PC-9 (cell line): ENCODE measurements at regions not wholly inside any gene's neighbourhood (a gene's known extent, or its start where the extent isn't known, plus 50 kb on each side); places are given as distances from the start of the nearest gene placed in this dataset.

Source experiments
- BruUV-seq: library from RNA; stranded (reverse); fragments of 400-500 nt; replicated peaks from 2 replicates; lab custom pipeline; 2021; lab: Mats Ljungman, UMichigan
- CTCF ChIA-PET: fragments of 300-600 bp; sonication (Branson Sonifier 250); formaldehyde crosslinking; loops from one replicate; lab custom pipeline; 2022; ENCODE audit warnings: antibody characterized with exemption; lab: Charles Lee
- POLR2A ChIA-PET: fragments of 300-600 bp; sonication (Branson Sonifier 250); formaldehyde crosslinking; loops from one replicate; lab custom pipeline; 2022; ENCODE audit warnings: antibody characterized with exemption; ENCODE audit not compliant: unreplicated experiment; lab: Charles Lee
- DNase-seq, 2 experiments: peaks; one replicate each; pipeline versions ENCODE4 v3.0.0 to v3.0.0-alpha.2; 2015 to 2022; ENCODE audit warnings: mixed read lengths in 1 of 2
- H2AFZ ChIP-seq: fragments of 200-600 bp; sonication (generic); 2 replicates; pipeline ENCODE4 v1.8.1; 2017; ENCODE audit warnings: antibody characterized with exemption
- H3F3A ChIP-seq: fragments of 200-600 bp; sonication (generic); 2 replicates; pipeline ENCODE4 v1.8.1; 2017; ENCODE audit warnings: antibody characterized with exemption, mild to moderate bottlenecking, low read depth; ENCODE audit not compliant: insufficient read depth
- H3K27ac ChIP-seq: fragments of 200-600 bp; sonication (generic); 2 replicates; pipeline ENCODE4 v1.6.1; 2016; ENCODE audit warnings: mixed run types
- H3K27me3 ChIP-seq: fragments of 200-600 bp; sonication (generic); 2 replicates; pipeline ENCODE4 v1.6.1; 2016; ENCODE audit warnings: low read depth, mixed run types; ENCODE audit not compliant: insufficient read depth
- H3K36me3 ChIP-seq: fragments of 200-600 bp; sonication (generic); 2 replicates; pipeline ENCODE4 v1.6.1; 2016; ENCODE audit warnings: low read depth, mixed run types
- H3K4me1 ChIP-seq: fragments of 200-600 bp; sonication (generic); replicated peaks from 2 replicates; pipeline ENCODE4 v1.6.1; 2016; ENCODE audit warnings: mixed run types; ENCODE audit not compliant: insufficient read depth
- H3K4me2 ChIP-seq: fragments of 200-600 bp; sonication (generic); 2 replicates; pipeline ENCODE4 v1.6.1; 2017; ENCODE audit warnings: mixed run types
- H3K4me3 ChIP-seq: fragments of 200-600 bp; sonication (generic); 2 replicates; pipeline ENCODE4 v1.6.1; 2016; ENCODE audit warnings: mixed run types
- H3K79me2 ChIP-seq: fragments of 200-600 bp; sonication (generic); 2 replicates; pipeline ENCODE4 v1.6.1; 2017; ENCODE audit warnings: low read depth, mixed run types
- H3K9me2 ChIP-seq: fragments of 200-600 bp; sonication (generic); 2 replicates; pipeline ENCODE4 v1.8.1; 2017; ENCODE audit warnings: mild to moderate bottlenecking; ENCODE audit not compliant: insufficient read depth
- H3K9me3 ChIP-seq: fragments of 200-600 bp; sonication (generic); 2 replicates; pipeline ENCODE4 v1.8.1; 2016; ENCODE audit warnings: low read depth; ENCODE audit not compliant: insufficient read depth
- H4K20me1 ChIP-seq: fragments of 200-600 bp; sonication (generic); 2 replicates; pipeline ENCODE4 v1.8.1; 2017; ENCODE audit not compliant: insufficient read depth
- CTCF ChIP-seq: fragments of 200-600 bp; sonication (generic); conservative IDR thresholded peaks from 2 replicates; pipeline ENCODE4 v1.6.1; 2017; ENCODE audit warnings: mixed run types, antibody characterized with exemption, mild to moderate bottlenecking, moderate library complexity
- EZH2 ChIP-seq: fragments of 200-600 bp; sonication (generic); IDR thresholded peaks from 2 replicates; pipeline ENCODE4 v1.8.0; 2017; ENCODE audit warnings: antibody characterized with exemption, low read depth
- intact Hi-C: fragments of 100-400 bp; cut with micrococcal nuclease; formaldehyde crosslinking; loops from one replicate; pipeline ENCODE4 v1.10.0; 2022; ENCODE audit not compliant: unreplicated experiment

GRCh38 chr22:47891609-47892008 lies 1129.2 kb downstream of the TBC1D22A start:
- Histone ChIP-seq H3K4me1 (no peaks in the 10 kb centered on the region), H3K27me3 (no peaks in the 10 kb centered on the region), H3K9me2 (no peaks in the 10 kb centered on the region), H3K9me3 (no peaks in the 10 kb centered on the region), H3K4me3 (no peak overlapping the region), H2AFZ (no peak overlapping the region), H3K4me2 (no peak overlapping the region), H3F3A (no peaks in the 10 kb centered on the region), H4K20me1 (no peaks in the 10 kb centered on the region; the same call in 1 of the 2 replicates), H3K27ac (no peak overlapping the region), H3K79me2 (no peaks in the 10 kb centered on the region), H3K36me3 (no peaks in the 10 kb centered on the region)
- CTCF ChIA-PET, result no interaction called here
- no TSS peak for BruUV-seq
- intact Hi-C loops, result no loop called here
- no peak for DNase-seq
- TF ChIP-seq CTCF (no peak), EZH2 (no peak)
- POLR2A ChIA-PET, result interaction anchor here (0.6 kb wide), 1 partner anchor 245 kb away, joined by 3 read pairs; no protein-coding TSS in a partner anchor

GRCh38 chr22:47888817-47889216 lies 1126.4 kb downstream of the TBC1D22A start:
- POLR2A ChIA-PET, result no interaction called here
- Histone ChIP-seq H3K4me1 (no peaks in the 10 kb centered on the region), H2AFZ (no peak overlapping the region), H3K4me3 (no peak overlapping the region), H3K9me3 (no peaks in the 10 kb centered on the region), H4K20me1 (no peaks in the 10 kb centered on the region; the same call in 1 of the 2 replicates), H3F3A (no peaks in the 10 kb centered on the region), H3K27ac (no peak overlapping the region), H3K79me2 (no peaks in the 10 kb centered on the region), H3K27me3 (no peaks in the 10 kb centered on the region), H3K4me2 (no peak overlapping the region), H3K9me2 (no peaks in the 10 kb centered on the region), H3K36me3 (no peaks in the 10 kb centered on the region)
- TF ChIP-seq EZH2, result no peak
- TF ChIP-seq CTCF, result no peak
- no TSS peak for BruUV-seq
- intact Hi-C loops, result no loop called here
- CTCF ChIA-PET, result no interaction called here
- DNase-seq, result no peak

GRCh38 chr22:47884775-47885174 lies 1122.3 kb downstream of the TBC1D22A start:
- Histone ChIP-seq H3K4me2 (no peak overlapping the region), H3F3A (no peaks in the 10 kb centered on the region), H3K27ac (no peak overlapping the region), H3K79me2 (no peaks in the 10 kb centered on the region), H4K20me1 (no peaks in the 10 kb centered on the region), H3K27me3 (no peaks in the 10 kb centered on the region), H2AFZ (no peak overlapping the region), H3K36me3 (no peaks in the 10 kb centered on the region), H3K4me1 (peaks cover 6% of the 10 kb centered on the region; the same call in 1 of the 2 replicates), H3K4me3 (no peak overlapping the region), H3K9me3 (no peaks in the 10 kb centered on the region), H3K9me2 (no peaks in the 10 kb centered on the region)
- intact Hi-C loops, result no loop called here
- BruUV-seq, result no TSS peak
- ChIA-PET POLR2A (no interaction called here), CTCF (no interaction called here)
- DNase-seq, result no peak
- no peak for TF ChIP-seq CTCF
- TF ChIP-seq EZH2, result no peak
